Bronchial epithelial cell (primary cell): ENCODE measurements at regions not wholly inside any gene's neighbourhood (a gene's known extent, or its start where the extent isn't known, plus 50 kb on each side); places are given as distances from the start of the nearest gene placed in this dataset.

Experiments
- DNase-seq: peaks from one replicate; pipeline ENCODE4 v3.0.0-alpha.2; 2010; ENCODE audit warnings: low read depth
- FAIRE-seq: peaks from 2 replicates; lab custom pipeline; 2011; peaks lifted over from hg19 to GRCh38; lab: Jason Lieb, UNC
- H3K27me3 ChIP-seq: 2 replicates; pipeline ENCODE4 v1.5.1; 2011; ENCODE audit warnings: low read length; ENCODE audit not compliant: control insufficient read depth, insufficient read depth
- H3K36me3 ChIP-seq: 2 replicates; pipeline ENCODE4 v1.5.1; 2011; ENCODE audit warnings: low read length; ENCODE audit not compliant: control insufficient read depth, insufficient read depth
- H3K4me3 ChIP-seq: 2 replicates; pipeline ENCODE4 v1.5.1; 2011; ENCODE audit warnings: mild to moderate bottlenecking, low read depth, low read length, control low read depth
- CTCF ChIP-seq: IDR thresholded peaks from 2 replicates; pipeline ENCODE4 v1.5.1; 2011; ENCODE audit warnings: mild to moderate bottlenecking, moderate library complexity, low read length, control low read depth, inconsistent platforms; ENCODE audit not compliant: insufficient read depth, severe bottlenecking

GRCh38 chr20:56163806-56164205 is 84.7 kb upstream of the MC3R start:
- no peak overlapping the region for H3K4me3 ChIP-seq
- H3K27me3 ChIP-seq: no peaks in the 10 kb centered on the region
- FAIRE-seq (no peak), DNase-seq (no peak)
- H3K36me3 ChIP-seq: no peaks in the 10 kb centered on the region
- TF ChIP-seq CTCF: no peak

GRCh38 chr20:56166781-56167465 is 81.6 kb upstream of the MC3R start:
- Histone ChIP-seq H3K36me3 (no peaks in the 10 kb centered on the region), H3K27me3 (no peaks in the 10 kb centered on the region), H3K4me3 (no peak overlapping the region)
- no peak for TF ChIP-seq CTCF
- DNase-seq (no peak), FAIRE-seq (no peak)

DNA sequence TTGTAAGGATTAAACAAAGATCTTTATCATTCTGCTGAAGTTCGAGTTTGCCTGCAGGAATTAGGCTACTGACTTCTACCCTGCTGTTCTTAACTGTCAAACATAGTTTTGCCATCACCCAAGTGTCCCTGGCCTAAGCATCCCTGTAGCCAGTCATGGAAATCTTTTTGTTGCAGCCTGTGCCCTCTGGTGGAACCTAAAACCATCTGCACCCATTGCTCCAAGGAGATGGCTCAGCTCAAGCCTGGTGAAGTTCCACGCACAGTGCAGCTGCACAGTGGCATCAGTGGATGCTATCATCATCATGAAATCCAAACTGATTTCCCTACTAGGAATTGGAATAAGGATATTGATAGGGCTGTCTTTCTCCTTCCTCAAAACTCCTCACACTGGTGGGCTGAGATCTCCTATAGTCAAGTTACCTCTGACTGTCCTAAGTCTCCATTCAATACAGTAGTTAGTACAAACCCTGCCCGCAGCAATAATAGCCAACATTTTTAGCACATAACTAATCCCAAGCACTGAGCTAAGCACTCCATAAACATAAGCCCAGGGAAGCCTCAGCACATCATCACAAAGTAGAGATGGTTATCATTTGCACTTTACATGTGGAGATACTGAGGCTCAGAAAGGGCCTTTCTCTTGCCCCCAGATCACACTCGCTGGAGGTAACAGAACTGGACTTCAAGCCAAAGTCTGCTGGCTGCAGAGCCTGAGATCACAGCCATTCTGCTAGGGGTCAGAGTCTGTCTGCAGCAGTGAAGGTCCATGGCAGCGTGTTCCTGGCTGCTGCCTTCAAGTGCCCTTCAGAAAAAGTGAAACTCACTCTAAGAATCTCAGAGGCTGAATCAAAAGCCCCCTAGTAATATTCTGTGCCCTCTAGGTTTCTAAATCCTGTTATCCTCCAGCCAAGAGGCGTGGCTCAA is 77.2 kb upstream of the MC3R start:
- no peak overlapping the region for H3K4me3 ChIP-seq
- no peaks in the 10 kb centered on the region for H3K27me3 ChIP-seq
- FAIRE-seq (peak; percentile 18), DNase-seq (peak; percentile 12)
- TF ChIP-seq CTCF: peak; percentile 22
- H3K36me3 ChIP-seq: no peaks in the 10 kb centered on the region

- FAIRE-seq (no peak), DNase-seq (no peak)
- no peak for TF ChIP-seq CTCF
- H3K27me3 ChIP-seq: no peaks in the 10 kb centered on the region
- no peak overlapping the region for H3K4me3 ChIP-seq
- H3K36me3 ChIP-seq: no peaks in the 10 kb centered on the region
Observed at GRCh38 chr20:56173438-56173837, 75.1 kb upstream of the MC3R start.

DNA sequence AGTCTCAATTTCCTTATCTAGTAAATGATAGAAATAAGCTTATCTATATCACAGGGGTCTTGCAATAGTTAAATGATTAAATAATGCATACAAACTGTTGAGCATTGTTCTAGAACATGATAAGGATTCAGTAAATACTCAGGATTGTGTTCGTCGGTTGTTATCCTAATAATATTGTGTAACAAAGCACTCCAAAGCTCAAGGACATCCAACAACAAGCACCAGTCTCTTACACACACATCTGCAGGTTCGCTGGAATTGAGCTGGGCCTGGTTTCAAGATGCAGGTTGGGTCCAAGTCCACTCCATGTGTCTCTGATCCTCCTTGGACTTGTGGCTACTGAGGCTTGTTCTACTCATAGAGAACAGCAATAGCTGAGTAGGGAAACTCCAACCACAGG is 74.1 kb upstream of the MC3R start:
- FAIRE-seq (no peak), DNase-seq (no peak)
- TF ChIP-seq CTCF: no peak
- H3K4me3 ChIP-seq: no peak overlapping the region
- no peaks in the 10 kb centered on the region for H3K27me3 ChIP-seq
- no peaks in the 10 kb centered on the region for H3K36me3 ChIP-seq
